H9 (cell line): ENCODE measurements at regions not wholly inside any gene's neighbourhood (a gene's known extent, or its start where the extent isn't known, plus 50 kb on each side); places are given as distances from the start of the nearest gene placed in this dataset.

Source experiments
- DNase-seq: peaks from one replicate; pipeline ENCODE4 v3.0.0-alpha.2; 2017
- H2AFZ ChIP-seq: one replicate; pipeline ENCODE4 v1.6.1; 2013; ENCODE audit warnings: mild to moderate bottlenecking, low read length, control low read depth, moderate library complexity
- H2AK5ac ChIP-seq: 2 replicates; pipeline ENCODE4 v1.6.1; 2013; ENCODE audit warnings: low read length, control low read depth, mixed read lengths; ENCODE audit not compliant: insufficient read length
- H2BK120ac ChIP-seq: one replicate; pipeline ENCODE4 v1.6.1; 2013; ENCODE audit warnings: low read depth, mild to moderate bottlenecking, low read length, control low read depth, inconsistent platforms; ENCODE audit not compliant: poor library complexity, severe bottlenecking
- H2BK12ac ChIP-seq: 2 replicates; pipeline ENCODE4 v1.6.1; 2013; ENCODE audit warnings: low read length, control low read depth, mixed read lengths, low read depth; ENCODE audit not compliant: insufficient read length
- H2BK15ac ChIP-seq: 2 replicates; pipeline ENCODE4 v1.6.1; 2013; ENCODE audit warnings: low read depth, low read length, control low read depth
- H2BK20ac ChIP-seq: one replicate; pipeline ENCODE4 v1.6.1; 2013; ENCODE audit warnings: low read depth, mild to moderate bottlenecking, low read length, control low read depth, inconsistent platforms; ENCODE audit not compliant: poor library complexity, severe bottlenecking
- H2BK5ac ChIP-seq: 2 replicates; pipeline ENCODE4 v1.6.1; 2013; ENCODE audit warnings: low read length, control low read depth, mixed read lengths; ENCODE audit not compliant: insufficient read length
- H3K14ac ChIP-seq: 2 replicates; pipeline ENCODE4 v1.6.1; 2013; ENCODE audit warnings: low read length, control low read depth; ENCODE audit not compliant: insufficient read depth
- H3K18ac ChIP-seq: 2 replicates; pipeline ENCODE4 v1.6.1; 2013; ENCODE audit warnings: low read depth, mild to moderate bottlenecking, mixed read lengths, low read length, control low read depth; ENCODE audit not compliant: insufficient read length
- H3K23ac ChIP-seq: 2 replicates; pipeline ENCODE4 v1.6.1; 2013; ENCODE audit warnings: low read length, control low read depth, mixed read lengths, low read depth; ENCODE audit not compliant: insufficient read length
- H3K23me2 ChIP-seq: 2 replicates; pipeline ENCODE4 v1.6.1; 2013; ENCODE audit warnings: low read depth, mild to moderate bottlenecking, mixed read lengths, low read length, control low read depth; ENCODE audit not compliant: insufficient read length, poor library complexity, severe bottlenecking
- H3K27ac ChIP-seq: 2 replicates; pipeline ENCODE4 v1.5.1; 2013; ENCODE audit warnings: low read length, control low read depth, mixed read lengths, low read depth; ENCODE audit not compliant: insufficient read length
- H3K27me3 ChIP-seq: 2 replicates; pipeline ENCODE4 v1.6.1; 2013; ENCODE audit warnings: low read length, control low read depth, inconsistent platforms; ENCODE audit not compliant: insufficient read depth
- H3K4ac ChIP-seq: 2 replicates; pipeline ENCODE4 v1.6.1; 2013; ENCODE audit warnings: low read depth, mild to moderate bottlenecking, control low read depth, inconsistent platforms, low read length, moderate library complexity
- H3K4me1 ChIP-seq: 2 replicates; pipeline ENCODE4 v1.6.1; 2013; ENCODE audit warnings: low read length, control low read depth, inconsistent platforms; ENCODE audit not compliant: insufficient read depth
- H3K4me2 ChIP-seq: 2 replicates; pipeline ENCODE4 v1.6.1; 2013; ENCODE audit warnings: low read length, control low read depth, mixed read lengths; ENCODE audit not compliant: insufficient read length, insufficient read depth
- H3K56ac ChIP-seq: 2 replicates; pipeline ENCODE4 v1.6.1; 2013; ENCODE audit warnings: low read depth, mild to moderate bottlenecking, mixed read lengths, low read length, control low read depth; ENCODE audit not compliant: insufficient read length
- H3K79me1 ChIP-seq: 2 replicates; pipeline ENCODE4 v1.6.1; 2013; ENCODE audit warnings: low read depth, mild to moderate bottlenecking, moderate library complexity, low read length, control low read depth, inconsistent platforms; ENCODE audit not compliant: insufficient read depth, poor library complexity, severe bottlenecking
- H3K79me2 ChIP-seq: 2 replicates; pipeline ENCODE4 v1.6.1; 2013; ENCODE audit warnings: low read length, control low read depth, inconsistent platforms; ENCODE audit not compliant: insufficient read depth
- H3K9ac ChIP-seq: 2 replicates; pipeline ENCODE4 v1.6.1; 2013; ENCODE audit warnings: low read length, control low read depth, mixed read lengths; ENCODE audit not compliant: insufficient read length; ENCODE audit errors: extremely low read depth
- H3K9me3 ChIP-seq: one replicate; pipeline ENCODE4 v1.6.1; 2013; ENCODE audit warnings: low read depth, low read length, inconsistent platforms; ENCODE audit not compliant: control insufficient read depth
- H3T11ph ChIP-seq: one replicate; pipeline ENCODE4 v1.6.1; 2013; ENCODE audit warnings: mild to moderate bottlenecking, low read length, control low read depth, inconsistent platforms
- H4K20me1 ChIP-seq: one replicate; pipeline ENCODE4 v1.6.1; 2013; ENCODE audit not compliant: control insufficient read depth, insufficient read length, insufficient read depth
- H4K5ac ChIP-seq: 2 replicates; pipeline ENCODE4 v1.6.1; 2013; ENCODE audit warnings: low read depth, mild to moderate bottlenecking, mixed read lengths, low read length, control low read depth; ENCODE audit not compliant: insufficient read length
- H4K8ac ChIP-seq: replicated peaks from 2 replicates; pipeline ENCODE4 v1.6.1; 2013; ENCODE audit warnings: low read length, control low read depth, mixed read lengths, low read depth; ENCODE audit not compliant: insufficient read length
- H4K91ac ChIP-seq: 2 replicates; pipeline ENCODE4 v1.6.1; 2013; ENCODE audit warnings: low read depth, mild to moderate bottlenecking, moderate library complexity, mixed read lengths, low read length, control low read depth; ENCODE audit not compliant: insufficient read length
- H3K27ac Mint-ChIP-seq, 3 experiments: 2 replicates in 2 of 3; 3 replicates in 1 of 3; pipeline ENCODE4 v1.8.0; 2020 to 2021; ENCODE audit warnings: mixed read lengths in 3 of 3, mild to moderate bottlenecking in 1 of 3, moderate library complexity in 1 of 3
- H3K27me3 Mint-ChIP-seq: 2 replicates; pipeline ENCODE4 v1.8.0; 2021; ENCODE audit warnings: low read depth, mild to moderate bottlenecking, moderate library complexity, mixed read lengths
- H3K36me3 Mint-ChIP-seq, 3 experiments: 2 replicates in 2 of 3; 3 replicates in 1 of 3; pipeline ENCODE4 v1.8.0; 2020 to 2021; ENCODE audit warnings: low read depth in 3 of 3, mixed read lengths in 3 of 3; ENCODE audit not compliant: insufficient read depth in 1 of 3
- H3K4me1 Mint-ChIP-seq, 2 experiments: 2 replicates each; pipeline ENCODE4 v1.8.0; 2020; ENCODE audit warnings: mixed read lengths in 2 of 2
- H3K4me3 Mint-ChIP-seq, 2 experiments: 2 replicates in 1 of 2; 3 replicates in 1 of 2; pipeline ENCODE4 v1.8.0; 2020 to 2021; ENCODE audit warnings: mild to moderate bottlenecking in 2 of 2, mixed read lengths in 2 of 2, moderate library complexity in 1 of 2
- H3K9me3 Mint-ChIP-seq, 2 experiments: 2 replicates in 1 of 2; 3 replicates in 1 of 2; pipeline ENCODE4 v1.8.0; 2020; ENCODE audit warnings: mild to moderate bottlenecking in 2 of 2, mixed read lengths in 2 of 2, moderate library complexity in 1 of 2
- WGBS: extraction: QIAGEN DNeasy Blood & Tissue Kit; methylation state at CpG from one replicate; pipeline ENCODE4 v1.1.7; 2013; ENCODE audit warnings: missing lambda C conversion rate, low lambda C conversion rate, mixed read lengths; ENCODE audit not compliant: insufficient read length; ENCODE audit errors: extremely low coverage; 5-methylcytosine and 5-hydroxymethylcytosine counted together
- TF ChIP-seq, protein P1 (sequence below): fragments of 200-600 bp; sonication (generic); conservative IDR thresholded peaks from 3 replicates; pipeline ENCODE4 v1.8.0; 2021; ENCODE audit warnings: antibody characterized with exemption, mild to moderate bottlenecking

DNA sequence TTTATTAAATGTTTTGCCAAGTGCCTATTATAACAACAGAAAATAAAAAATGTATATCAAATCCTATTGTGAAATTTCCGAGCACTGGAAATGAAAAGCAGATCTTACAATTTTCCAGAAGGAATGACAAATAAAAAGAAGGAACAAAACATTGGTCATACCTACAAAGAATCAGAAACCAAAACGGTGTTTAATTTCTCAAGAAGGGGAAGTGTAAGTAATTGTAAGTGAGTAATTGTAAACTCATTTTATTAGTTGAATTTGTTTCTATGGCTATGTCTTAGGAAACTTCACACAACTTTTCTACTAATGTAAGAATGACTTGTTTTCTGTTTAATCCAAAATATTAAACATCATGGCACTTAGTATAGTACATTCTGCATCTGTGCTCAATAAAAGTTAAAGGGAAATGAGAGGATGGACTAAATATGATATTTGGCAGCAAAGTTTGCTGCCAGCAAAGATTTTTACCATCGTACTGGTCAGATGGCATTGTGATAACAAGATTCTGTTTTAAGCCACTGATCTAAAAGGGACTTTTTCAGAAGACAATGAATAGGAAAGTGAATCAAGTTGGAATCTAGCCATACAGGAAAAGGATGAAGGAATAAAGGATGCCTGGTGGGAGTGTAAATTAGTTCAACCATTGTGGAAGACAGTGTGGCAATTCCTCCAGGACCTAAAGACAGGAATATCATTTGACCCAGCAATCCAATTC lies 232.4 kb downstream of the NFKBIZ start:
- Histone ChIP-seq H3K79me2 (no peaks in the 10 kb centered on the region), H2BK5ac (no peak overlapping the region), H3K23me2 (no peaks in the 10 kb centered on the region), H2BK20ac (no peak overlapping the region), H3K79me1 (no peaks in the 10 kb centered on the region), H3K4me2 (no peak overlapping the region), H3K27me3 (no peaks in the 10 kb centered on the region), H2BK120ac (no peak overlapping the region), H3K4me1 (peaks cover 4% of the 10 kb centered on the region; the same call in 1 of the 2 replicates), H2AK5ac (no peak overlapping the region), H4K91ac (no peak overlapping the region), H4K8ac (no peak overlapping the region), H2BK15ac (no peak overlapping the region), H3K9me3 (no peaks in the 10 kb centered on the region), H3K27ac (no peak overlapping the region), H3K18ac (no peak overlapping the region), H3K14ac (no peak overlapping the region), H3K9ac (no peak overlapping the region), H3K56ac (no peak overlapping the region), H3K4ac (no peak overlapping the region), H3T11ph (no peak overlapping the region), H3K23ac (no peak overlapping the region), H4K5ac (no peak overlapping the region), H2AFZ (no peak overlapping the region), H4K20me1 (no peaks in the 10 kb centered on the region), H2BK12ac (no peak overlapping the region)
- Mint-ChIP-seq H3K4me1 (peaks cover 18 to 22% of the 10 kb centered on the region in 2 experiments), H3K4me3 (no peak overlapping the region), H3K27me3 (no peaks in the 10 kb centered on the region), H3K36me3 (0 out of 7 replicates have a peak, but pooled peaks cover 0 to 4% (median 0%) of the 10 kb centered on the region in 3 experiments), H3K9me3 (no peaks in the 10 kb centered on the region; a peak in 1 of 5 replicates), H3K27ac (no peak overlapping the region)
- TF ChIP-seq, protein P1, sequence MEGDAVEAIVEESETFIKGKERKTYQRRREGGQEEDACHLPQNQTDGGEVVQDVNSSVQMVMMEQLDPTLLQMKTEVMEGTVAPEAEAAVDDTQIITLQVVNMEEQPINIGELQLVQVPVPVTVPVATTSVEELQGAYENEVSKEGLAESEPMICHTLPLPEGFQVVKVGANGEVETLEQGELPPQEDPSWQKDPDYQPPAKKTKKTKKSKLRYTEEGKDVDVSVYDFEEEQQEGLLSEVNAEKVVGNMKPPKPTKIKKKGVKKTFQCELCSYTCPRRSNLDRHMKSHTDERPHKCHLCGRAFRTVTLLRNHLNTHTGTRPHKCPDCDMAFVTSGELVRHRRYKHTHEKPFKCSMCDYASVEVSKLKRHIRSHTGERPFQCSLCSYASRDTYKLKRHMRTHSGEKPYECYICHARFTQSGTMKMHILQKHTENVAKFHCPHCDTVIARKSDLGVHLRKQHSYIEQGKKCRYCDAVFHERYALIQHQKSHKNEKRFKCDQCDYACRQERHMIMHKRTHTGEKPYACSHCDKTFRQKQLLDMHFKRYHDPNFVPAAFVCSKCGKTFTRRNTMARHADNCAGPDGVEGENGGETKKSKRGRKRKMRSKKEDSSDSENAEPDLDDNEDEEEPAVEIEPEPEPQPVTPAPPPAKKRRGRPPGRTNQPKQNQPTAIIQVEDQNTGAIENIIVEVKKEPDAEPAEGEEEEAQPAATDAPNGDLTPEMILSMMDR = no peak
- no CpG with 5 or more reads among the region's 3 CpGs for WGBS
- no peak for DNase-seq
